Erythroblast (primary cell): ENCODE measurements at regions not wholly inside any gene's neighbourhood (a gene's known extent, or its start where the extent isn't known, plus 50 kb on each side); places are given as distances from the start of the nearest gene placed in this dataset.

Experiments used
- GATA1 ChIP-seq: IDR thresholded peaks from 2 replicates; pipeline ENCODE4 v1.6.1; 2011; ENCODE audit warnings: low read depth, mild to moderate bottlenecking, control low read depth, low read length, moderate library complexity
- POLR2A ChIP-seq: IDR thresholded peaks from 2 replicates; pipeline ENCODE4 v1.6.1; 2011; ENCODE audit warnings: mild to moderate bottlenecking, low read length

GRCh38 chr2:12110481-12110880 lies 364.0 kb downstream of the LPIN1 start:
- TF ChIP-seq POLR2A (no peak), GATA1 (no peak)
